HG02642 (cell line): ENCODE measurements at regions not wholly inside any gene's neighbourhood (a gene's known extent, or its start where the extent isn't known, plus 50 kb on each side); places are given as distances from the start of the nearest gene placed in this dataset.
"Not testable (repeated sequence)": the region's sequence is repeated elsewhere in the genome, so short reads cannot be mapped to it uniquely, and the experiment has no call there.

Source experiments
- ATAC-seq: cut with Tn5 transposase; IDR thresholded peaks from one replicate; pipeline ENCODE4 v1.9.1; 2021; ENCODE audit warnings: mild to moderate bottlenecking; ENCODE audit not compliant: unreplicated experiment, poor library complexity

DNA sequence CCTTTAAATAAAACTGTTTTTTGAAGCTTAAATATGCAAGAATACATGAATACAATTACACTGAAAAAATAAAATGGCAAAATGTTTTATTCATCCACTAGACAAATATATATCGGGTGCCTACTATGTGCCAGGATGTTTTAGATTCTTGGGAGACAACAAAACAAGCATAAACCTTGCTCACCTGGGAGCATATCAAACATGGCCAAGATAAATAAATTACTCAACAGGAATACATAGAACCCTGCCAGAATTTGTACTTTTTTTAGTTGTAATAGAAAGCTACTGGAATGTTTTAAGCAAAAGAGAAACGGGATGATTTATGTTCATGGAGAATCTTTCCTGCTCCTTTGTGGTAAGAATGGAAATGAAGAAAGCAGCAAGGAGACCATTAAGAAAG is 2358.5 kb upstream of the PCDH20 start:
- no peak for ATAC-seq

DNA sequence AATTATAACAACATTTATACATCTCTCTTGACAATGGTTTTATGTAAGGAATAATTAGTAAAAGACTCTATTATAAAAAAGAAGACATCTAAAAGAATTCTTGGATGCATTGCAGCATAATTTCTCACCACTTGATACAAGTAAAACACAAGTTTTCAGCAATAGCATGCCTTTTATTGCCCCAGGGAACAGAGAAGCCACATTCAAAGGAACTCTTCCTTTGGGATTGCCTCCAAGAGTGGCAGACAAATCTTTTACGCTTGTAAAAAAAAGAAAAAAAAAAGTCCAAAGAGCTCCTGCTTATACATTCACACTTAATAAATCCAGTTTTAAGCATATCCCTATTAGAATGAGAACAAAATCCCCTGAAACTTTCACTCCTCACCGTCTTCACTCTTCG is 2357.8 kb upstream of the PCDH20 start:
- no peak for ATAC-seq

DNA sequence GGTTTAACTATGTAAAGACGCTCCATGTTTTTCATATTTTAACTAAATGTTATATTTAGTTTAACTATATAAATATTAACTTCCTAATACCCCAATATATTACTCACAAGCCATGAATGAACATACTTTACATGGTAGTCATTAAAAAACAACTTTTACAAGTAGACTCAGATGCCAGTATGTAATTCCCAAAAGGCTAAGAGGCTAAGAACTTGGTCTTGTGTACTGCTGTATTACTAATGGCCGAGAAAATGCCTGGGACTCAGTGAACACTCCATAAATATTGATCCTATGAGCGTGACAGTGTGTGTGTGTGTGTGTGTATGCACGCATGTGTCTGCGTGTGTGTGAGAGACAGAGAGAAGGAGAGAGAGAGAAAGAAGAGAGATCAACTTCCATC is 2342.0 kb upstream of the PCDH20 start:
- not testable (repeated sequence) for ATAC-seq

DNA sequence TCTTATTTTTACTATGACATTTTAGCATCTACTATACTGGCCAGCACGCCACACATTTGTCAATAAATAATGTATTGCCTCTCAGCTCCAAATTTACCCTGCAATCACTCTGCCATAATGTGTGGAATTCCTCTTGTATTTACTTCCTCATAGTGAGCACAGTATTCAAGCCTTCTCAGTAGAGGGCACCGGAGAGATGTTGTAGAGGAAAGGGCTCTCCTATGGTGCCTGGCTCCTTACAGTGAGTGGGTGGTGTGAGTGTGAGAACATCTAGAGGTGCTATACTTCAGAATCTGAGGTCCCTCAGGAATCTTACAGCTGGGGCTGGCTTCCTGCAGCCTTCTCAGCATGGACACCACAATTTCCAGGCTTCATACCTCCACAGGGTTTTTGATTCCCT is 2334.2 kb upstream of the PCDH20 start:
- ATAC-seq = not testable (repeated sequence)

DNA sequence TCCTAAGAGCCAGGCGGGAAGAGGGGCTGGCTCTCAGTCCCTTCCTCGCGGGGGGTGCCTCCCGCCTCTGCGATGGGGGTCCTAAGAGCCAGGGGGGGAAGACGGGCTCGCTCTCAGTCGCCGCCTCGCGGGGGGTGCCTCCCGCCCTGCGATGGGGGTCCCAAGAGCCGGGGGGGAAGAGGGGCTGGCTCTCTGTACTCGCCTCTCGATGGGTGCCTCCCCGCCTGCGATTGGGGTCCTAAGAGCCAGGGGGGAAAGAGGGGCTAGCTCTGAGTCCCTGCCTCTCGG is 2326.1 kb upstream of the PCDH20 start:
- not testable (repeated sequence) for ATAC-seq

DNA sequence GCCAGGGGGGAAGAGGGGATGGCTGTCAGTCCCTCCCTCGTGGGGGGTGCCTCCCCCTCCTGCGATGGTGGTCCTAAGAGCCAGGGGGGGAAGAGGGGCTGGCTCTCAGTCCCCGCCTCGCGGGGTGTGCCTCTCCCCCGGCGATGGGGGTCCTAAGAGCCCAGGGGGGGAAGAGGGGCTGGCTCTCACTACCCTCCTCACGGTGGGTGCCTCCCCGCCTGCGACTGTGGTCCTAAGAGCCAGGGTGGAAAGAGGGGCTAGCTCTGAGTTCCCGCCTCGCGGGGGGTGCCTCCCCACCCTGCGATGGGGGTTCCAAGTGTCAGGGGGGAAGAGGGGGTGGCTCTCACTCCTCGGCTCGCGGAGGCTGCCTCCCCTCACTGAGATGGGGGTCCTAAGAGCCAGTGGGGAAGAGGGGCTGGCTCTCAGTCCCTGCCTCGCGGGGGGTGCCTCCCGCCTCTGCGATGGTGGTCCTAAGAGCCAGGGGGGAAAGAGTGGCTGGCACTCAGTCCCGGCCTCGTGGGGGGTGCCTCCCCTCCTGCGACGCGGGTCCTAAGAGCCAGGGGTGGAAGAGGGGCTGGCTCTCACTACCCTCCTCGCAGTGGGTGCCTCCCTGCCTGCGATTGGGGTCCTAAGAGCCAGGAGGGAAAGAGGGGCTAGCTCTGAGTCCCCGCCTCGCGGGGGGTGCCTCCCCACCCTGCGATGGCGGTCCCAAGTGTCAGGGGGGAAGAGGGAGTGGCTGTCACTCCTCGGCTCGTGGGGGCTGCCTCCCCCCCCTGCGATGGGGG is 2325.6 kb upstream of the PCDH20 start:
- no peak for ATAC-seq

DNA sequence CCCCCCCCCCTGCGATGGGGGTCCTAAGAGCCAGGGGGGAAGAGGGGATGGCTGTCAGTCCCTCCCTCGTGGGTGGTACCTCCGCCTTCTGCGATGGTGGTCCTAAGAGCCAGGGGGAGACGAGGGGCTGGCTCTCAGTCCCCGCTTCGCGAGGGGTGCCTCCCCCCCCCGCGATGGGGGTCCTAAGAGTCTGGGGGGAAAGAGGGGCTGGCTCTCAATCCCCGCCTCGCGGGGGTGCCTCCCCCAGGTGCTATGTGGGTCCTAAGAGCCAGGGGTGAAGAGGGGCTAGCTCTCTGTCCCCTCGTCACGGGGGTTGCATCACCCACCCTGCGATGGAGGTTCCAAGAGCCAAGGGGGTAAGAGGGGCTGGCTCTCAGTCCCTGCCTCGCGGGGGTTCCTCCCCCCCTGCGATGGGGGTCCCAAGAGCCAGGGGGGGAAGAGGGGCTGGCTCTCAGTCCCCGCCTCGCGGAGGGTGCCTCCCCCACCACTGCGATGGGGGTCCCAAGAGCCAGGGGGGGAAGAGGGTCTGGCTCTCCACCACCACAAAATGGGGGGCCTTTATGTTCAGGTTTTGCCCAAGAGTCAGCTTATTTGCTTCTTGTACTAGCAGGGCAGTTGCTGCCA is 2323.6 kb upstream of the PCDH20 start:
- not testable (repeated sequence) for ATAC-seq

DNA sequence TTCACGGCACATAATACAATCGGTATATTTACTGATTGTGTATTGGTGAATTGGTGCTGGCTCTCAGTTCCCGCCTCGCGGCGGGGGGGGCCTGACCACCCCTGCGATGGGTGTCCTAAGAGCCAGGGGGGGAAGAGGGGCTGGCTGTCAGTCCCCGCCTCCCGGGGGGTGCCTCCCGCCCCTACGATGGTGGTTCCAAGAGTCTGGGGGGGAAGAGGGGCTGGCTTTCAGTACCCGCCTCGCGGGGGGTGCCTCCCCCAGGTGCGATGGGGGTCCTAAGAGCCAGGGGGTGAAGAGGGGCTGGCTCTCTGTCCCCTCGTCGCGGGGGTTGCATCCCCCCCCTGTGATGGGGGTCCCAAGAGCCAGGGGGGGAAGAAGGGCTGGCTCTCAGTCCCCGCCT is 2321.8 kb upstream of the PCDH20 start:
- no peak for ATAC-seq

DNA sequence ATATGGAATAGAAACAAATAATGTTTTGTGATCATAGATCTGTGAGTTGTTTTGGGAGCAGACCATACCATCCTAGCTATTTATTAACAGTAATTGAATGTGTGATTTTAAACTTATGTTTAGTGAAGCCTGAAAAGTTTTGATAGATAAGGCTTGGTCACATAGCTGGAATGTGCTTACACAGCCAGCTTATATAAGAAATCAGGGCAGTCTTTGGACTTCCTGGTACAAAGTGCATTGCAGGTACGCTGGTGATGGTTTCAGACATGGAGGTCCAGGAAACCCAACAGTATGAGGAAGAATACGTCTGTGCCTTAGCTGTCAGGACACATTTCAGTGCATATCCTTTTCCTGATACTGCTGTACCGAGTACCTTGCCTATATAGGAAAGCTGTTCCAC is 2316.2 kb upstream of the PCDH20 start:
- ATAC-seq = no peak

DNA sequence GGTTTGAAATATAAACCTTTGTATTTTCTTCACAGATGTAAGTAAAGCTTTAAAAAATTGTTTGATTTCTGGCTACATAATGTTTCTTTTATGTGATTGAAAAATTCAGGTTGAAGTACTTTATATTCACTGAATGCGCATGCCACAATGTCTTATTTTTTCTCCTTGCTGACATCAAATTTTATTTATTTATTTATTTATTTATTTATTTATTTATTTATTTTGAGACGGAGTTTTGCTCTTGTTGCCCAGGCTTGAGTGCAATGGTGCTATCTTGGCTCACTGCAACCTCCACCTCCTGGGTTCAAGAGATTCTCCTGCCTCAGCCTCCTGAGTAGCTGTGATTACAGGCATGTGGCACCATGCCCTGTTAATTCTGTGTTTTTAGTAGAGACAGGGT is 2296.5 kb upstream of the PCDH20 start:
- ATAC-seq = not testable (repeated sequence)

DNA sequence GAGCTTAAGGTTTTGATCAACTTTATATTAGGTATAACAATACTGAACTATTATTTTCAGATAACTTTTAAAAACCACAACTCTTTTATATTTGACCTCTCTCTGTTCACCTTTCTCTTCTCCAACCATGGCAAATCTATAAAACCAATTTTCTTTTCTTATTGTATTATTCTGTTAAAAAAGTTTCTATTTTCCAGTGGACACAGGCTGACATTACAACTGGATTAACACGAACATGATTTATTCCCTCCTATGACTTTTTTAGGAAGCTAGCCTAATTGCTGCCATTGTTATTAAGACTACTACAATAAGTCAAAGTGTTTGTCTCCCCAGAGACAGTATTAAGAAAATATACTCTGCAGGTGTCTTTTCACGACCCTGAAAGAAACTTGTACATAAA is 2291.1 kb upstream of the PCDH20 start:
- ATAC-seq = no peak

DNA sequence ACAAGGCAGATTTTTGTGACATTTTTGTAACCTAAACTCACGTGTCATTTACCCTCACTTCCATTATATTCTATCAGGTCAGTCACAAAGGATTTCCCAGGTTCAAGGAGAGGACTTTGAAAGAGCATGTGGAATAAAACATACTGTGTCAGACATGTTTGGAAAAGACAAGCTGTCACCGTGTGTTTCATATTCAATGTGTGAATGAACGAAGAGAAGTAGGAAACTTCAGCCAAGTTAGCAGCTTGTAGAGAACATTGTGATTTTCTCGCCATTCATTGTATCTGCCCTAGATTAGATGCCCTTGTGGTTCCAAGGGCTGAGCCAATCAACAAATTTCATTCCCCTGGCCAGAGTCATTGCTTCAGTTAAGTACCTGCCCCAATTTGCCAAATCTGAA is 2288.9 kb upstream of the PCDH20 start:
- ATAC-seq = no peak

DNA sequence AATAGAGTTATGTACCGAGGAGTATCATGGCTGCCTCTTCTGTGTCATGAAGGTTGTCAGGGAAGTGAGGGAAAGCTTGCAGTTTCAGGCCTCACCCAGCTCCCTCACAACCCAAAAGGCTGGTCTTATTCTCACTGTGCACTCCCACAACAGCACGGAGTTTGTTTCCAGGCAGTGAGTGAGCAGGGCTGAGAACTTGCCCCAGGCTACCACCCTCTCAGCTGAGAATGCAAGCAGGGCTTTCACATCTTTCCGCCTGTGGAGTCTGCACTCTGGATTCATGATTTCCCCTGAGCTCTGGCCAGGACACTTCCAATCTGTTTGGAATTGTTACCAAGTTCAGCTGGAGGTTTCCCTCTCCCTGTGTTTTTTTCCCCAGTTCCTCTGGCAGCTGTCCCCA is 2284.7 kb upstream of the PCDH20 start:
- ATAC-seq = no peak

DNA sequence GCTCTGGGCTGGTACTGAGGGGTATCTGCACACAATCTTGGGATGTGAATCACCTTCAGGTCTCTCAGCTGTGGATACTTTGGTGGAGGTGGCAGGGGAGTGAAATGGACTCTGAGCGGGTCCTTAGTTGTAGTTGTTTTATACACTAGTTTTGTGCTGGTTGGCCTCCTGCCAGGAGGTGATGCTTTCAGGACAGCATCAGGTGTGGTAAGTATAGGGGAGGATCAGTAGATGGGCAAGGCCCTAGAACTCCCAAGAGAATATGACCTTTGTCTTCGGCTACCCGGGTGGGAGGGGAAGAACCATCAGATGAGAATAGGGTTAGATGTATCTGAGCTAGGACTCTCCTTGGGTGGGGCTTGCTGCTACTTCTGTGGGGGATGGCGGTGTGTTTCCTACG is 2284.3 kb upstream of the PCDH20 start:
- ATAC-seq = no peak

DNA sequence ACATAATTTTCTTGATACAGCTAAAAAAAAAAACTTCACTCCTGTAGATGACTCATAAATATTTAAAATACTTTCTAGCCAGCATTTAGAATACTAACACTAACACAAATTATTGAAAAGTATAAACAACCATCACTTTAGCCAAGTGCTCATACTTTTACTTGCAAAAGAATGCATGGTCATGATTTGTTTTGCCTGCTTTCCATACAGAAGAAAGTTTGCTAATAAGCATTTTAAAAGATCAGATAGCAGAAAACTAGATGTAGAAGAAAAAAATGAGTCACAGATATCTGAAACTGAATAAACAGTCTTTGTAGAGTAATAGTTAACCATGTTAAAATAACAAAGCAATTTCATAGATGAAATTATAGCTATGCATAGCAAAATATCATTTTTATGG is 2280.4 kb upstream of the PCDH20 start:
- ATAC-seq = no peak

DNA sequence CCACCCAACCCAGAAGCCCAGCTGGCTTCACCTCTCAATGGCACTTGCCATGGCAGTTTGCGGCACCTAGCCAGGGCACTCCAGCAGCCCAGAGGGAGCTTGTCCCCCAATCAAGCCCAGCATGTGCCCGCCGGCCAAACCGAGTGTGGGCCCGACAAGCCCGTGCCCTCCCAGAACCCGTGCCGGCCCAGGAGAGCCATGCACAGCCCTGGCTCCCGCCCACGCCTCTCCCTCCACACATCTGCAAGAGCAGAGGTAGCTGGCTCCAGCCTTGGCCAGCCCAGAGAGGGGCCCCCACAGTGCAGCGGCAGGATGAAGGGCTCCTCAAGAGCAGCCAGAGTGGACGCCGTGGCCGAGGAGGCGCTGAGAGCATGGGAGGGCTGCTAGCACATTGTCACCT is 2278.0 kb upstream of the PCDH20 start:
- no peak for ATAC-seq

DNA sequence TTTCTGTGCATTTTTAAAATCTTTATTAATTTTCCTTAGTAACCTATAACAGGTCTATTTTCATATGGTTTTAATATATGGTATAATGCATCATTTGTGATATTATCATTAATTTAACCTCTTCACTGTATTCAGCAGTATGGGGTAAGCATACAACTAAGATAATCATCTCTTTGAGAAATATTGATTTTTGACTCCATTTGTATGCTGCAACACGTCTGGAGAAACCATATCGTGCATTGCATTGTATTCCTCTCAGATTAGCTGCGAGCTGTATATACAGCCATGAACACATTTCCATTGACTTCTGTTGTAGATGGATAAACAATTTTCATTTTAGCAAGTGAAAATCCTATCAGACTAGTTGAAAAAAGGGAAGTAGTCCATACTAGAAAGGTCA is 2275.8 kb upstream of the PCDH20 start:
- no peak for ATAC-seq

DNA sequence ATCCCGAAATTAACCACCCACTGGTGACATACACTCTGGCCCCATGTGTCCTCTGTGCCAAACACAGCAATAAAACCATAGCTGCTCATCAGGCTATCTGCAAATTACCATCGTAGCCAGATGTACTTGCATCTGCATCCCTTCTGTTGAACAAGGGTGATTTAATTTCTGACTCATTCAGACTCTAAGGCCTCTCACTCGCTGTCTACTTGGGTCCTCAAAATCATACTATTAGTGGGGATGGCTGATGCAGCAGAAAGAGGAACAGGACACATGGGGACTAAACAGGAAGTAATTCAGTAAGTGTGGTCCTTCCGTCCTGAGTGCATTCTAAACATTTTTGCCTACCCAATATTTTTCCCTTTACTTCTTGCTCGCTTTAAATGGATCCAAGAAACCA is 2275.0 kb upstream of the PCDH20 start:
- ATAC-seq = no peak

DNA sequence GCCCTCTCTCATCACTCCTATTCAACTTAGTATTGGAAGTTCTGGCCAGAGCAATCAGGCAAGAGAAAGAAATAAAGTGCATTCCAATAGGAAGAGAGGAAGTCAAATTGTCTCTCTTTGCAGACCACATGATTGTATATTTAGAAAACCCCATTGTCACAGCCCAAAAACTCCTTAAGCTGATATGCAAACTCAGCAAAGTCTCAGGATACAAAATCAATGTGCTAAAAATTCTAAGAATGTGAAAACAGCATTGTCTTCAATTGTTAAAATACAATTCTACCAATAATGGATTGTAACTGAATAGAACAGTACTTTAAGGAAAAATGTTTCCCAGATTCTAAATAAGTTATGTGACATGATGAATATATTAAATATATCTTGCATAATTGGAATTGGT is 2269.2 kb upstream of the PCDH20 start:
- no peak for ATAC-seq

DNA sequence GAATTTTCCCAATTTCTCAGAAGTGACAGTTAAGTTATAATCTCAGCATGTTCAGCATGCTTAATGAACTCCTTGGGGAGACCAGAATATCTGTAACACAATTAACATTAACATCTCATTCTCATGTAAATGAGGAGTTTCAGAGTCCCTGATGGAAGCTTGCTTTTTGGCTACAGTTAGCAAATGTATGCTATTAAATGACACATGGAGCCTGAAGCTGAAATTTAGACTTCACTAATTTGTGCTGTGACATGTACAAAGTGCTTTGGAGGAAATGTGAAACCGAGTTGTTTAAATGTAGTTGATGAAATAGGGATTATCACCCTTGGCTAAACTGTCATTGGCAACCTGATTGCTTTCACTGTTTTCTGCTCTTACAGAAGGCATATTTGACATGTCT is 2265.1 kb upstream of the PCDH20 start:
- no peak for ATAC-seq

DNA sequence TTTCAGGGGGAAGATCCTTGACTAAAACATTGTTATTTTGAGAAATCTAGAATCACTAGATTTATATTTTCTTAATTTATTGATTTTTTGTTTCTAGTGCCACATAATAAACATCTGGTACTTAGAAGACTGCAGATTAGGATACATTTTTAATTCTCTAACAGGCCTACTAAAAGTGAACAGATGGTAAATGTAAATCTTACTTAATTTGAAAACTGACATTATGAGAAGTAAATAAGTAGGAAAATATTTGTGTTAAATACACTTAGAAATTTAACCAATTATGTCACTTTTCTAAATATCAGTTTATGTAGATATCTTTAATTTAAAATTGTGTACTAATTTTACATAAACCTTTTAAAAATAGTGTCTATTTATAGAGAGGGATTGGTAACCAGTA is 2255.6 kb upstream of the PCDH20 start:
- no peak for ATAC-seq

DNA sequence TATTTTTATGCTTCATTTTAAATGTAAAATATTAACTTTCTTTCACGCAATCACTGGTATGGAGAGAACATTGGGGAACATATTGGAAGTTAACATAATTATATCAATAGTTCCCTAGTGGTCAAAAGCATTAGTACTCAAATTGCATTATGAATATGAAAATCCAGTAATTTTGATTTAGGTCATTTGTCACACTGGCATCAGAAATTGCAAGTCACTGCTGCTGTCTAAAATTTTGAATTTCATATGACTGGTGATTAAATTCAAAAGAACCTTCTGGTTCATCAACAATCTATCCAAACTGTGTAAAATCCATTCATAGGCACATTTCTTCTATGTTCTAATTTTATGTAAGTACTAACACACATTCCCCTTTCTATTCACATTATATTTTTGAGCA is 2235.7 kb upstream of the PCDH20 start:
- ATAC-seq = no peak
